Astrocyte of the hippocampus (primary cell): ENCODE measurements at regions not wholly inside any gene's neighbourhood (a gene's known extent, or its start where the extent isn't known, plus 50 kb on each side); places are given as distances from the start of the nearest gene placed in this dataset.
"Not testable (repeated sequence)": the region's sequence is repeated elsewhere in the genome, so short reads cannot be mapped to it uniquely, and the experiment has no call there.

Experiments
- DNase-seq: peaks from one replicate; pipeline ENCODE4 v3.0.0; 2011; ENCODE audit warnings: low read depth, low spot score

DNA sequence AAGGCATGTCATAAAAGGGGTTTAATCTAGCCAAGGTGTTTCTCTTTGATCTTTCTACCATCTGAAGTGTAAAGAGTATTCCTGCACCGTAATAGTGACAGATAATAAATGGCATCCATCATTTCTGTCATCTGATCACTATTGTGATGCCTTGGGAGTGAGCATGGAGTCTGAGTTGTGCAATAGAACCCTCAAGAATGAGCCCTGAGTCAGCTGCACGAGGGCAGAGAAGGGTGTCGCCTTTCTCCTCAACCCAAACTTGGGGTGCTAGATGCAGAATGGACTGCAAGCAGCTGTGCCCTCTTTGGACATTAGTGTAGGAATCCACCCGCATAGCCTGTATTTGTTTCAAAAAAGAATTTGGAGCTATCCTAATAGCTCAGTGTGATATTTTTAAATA lies 115.2 kb downstream of the ZNF37A start:
- no peak for DNase-seq

GRCh38 chr10:38209748-38210147 lies 115.6 kb downstream of the ZNF37A start:
- not testable (repeated sequence) for DNase-seq

DNA sequence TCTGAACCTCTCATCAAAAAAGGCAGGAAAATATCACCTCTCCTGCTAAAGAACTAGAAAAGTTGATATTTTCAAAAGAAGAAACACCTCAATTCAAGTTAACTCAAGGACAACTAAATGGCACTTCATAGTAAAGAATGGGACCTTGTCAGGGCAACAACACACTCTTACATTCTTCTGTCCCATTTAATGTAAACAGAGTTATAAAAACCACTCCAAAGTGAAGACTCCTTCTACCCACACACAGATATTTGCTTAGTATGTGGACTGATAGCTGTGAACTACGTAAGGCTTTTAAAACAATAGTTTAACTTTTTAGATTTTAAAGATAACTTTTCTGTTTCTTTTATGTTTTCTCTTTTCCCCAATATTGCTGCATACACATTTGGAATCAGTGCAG lies 118.3 kb downstream of the ZNF37A start:
- DNase-seq, result no peak

DNA sequence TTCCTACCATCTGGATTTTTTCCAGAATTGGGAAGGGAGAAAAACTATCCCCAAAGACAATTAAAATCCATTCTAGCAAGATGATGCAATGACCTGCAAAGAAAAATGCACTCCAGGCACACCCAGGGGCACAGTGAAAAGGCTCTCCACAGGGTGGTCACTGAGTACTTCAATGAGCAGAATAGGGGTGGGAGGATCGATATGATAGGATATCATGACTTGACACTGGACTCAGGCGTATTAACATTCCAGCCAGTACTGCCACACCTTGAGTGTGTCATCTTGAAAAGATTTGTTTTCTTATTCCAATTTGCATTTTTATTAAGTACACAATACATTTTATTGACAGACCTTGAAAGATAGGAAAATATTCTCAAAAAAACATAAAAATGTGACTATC lies 132.2 kb downstream of the ZNF37A start:
- no peak for DNase-seq

GRCh38 chr10:38228394-38228793 lies 134.3 kb downstream of the ZNF37A start:
- no peak for DNase-seq

DNA sequence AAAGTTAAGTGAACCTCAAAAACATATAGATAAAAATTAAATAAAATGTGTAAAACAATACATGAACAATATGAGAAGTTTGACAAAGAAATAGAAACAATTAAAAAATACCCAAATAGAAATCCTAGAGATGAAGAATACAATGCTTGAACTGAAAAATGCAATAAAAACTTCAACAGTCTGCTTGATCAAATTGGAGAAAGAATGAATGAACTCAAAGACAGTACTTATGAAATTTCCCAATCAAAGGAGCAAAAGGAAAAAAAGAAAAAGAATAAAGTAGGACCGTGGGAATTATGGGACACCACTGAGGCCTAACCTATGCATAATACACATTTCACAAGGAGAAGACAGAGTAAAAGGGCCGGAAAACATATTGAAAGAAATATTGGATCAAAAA lies 144.3 kb downstream of the ZNF37A start:
- not testable (repeated sequence) for DNase-seq

DNA sequence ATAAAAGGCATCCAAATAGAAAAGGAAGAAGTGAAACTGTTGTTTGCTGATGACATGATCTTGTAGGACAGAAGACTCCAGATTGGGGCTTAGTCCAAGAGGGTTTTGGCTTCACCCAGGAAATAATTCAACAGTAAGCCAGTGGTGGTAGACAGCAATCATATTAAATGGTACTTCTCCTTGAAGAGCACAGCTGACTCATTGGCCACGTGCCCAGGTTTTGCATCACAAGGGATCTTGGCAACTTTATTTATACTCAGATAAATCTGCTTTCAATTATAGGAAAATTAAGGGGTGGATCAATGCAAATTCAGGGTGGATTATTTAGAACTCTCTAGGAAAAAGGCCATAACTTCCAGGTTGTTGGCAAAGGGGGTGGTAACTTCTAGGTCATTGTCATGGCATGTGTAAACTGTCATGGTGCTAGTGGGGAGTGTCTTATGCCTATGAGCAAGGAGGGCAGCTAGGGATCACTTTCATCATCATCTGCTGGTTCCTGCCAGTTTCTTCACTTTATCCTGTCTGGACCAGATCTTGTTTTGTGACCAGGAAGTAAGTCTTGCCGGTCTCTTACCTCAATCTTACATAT lies 148.0 kb downstream of the ZNF37A start:
- not testable (repeated sequence) for DNase-seq

GRCh38 chr10:38248113-38248512 lies 154.0 kb downstream of the ZNF37A start:
- not testable (repeated sequence) for DNase-seq

DNA sequence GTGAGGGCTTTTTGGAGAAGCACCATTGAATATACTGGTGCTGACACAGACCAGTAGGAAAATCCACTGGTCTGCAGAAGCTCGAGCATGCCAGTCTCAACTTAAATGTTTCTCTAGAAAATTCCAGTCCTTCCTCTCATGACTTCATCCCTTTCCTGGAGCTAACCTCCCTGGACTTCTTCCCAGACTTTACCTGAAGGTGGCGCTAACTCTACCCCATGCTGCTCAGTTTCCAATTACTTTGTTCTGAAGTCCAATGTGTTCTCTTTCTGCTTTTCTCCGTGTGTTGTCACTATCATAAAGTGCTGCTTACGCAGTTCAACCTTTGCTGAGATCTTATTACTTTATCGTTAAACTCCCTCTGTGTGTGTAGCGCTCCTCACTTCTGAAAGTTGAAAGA lies 158.4 kb downstream of the ZNF37A start:
- not testable (repeated sequence) for DNase-seq

GRCh38 chr10:38267555-38267954 lies 173.4 kb downstream of the ZNF37A start:
- DNase-seq, result not testable (repeated sequence)

- not testable (repeated sequence) for DNase-seq
Observed at GRCh38 chr10:38271031-38271430, 176.9 kb downstream of the ZNF37A start.

- DNase-seq, result not testable (repeated sequence)
Observed at GRCh38 chr10:38274879-38275278, 180.7 kb downstream of the ZNF37A start.

DNA sequence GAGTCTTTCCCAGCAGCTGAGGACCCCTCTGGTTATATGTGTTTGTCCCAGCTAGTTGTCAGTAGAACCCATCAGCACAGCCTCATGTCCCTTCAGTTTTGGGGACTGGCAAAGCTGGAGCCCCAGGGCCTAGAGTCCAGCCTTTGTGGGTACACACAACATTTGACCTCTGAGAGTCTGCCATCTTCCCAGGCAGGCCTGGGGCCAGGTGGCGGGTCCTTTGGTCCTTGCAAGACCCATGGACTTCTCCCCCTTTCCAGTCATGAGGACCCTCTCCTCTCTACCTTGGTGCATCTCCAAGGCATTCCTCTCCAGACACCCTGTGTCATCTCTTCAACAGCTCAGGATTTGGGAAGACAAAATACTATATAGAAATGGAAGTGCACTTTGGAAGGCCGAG lies 198.4 kb downstream of the ZNF37A start:
- not testable (repeated sequence) for DNase-seq

DNA sequence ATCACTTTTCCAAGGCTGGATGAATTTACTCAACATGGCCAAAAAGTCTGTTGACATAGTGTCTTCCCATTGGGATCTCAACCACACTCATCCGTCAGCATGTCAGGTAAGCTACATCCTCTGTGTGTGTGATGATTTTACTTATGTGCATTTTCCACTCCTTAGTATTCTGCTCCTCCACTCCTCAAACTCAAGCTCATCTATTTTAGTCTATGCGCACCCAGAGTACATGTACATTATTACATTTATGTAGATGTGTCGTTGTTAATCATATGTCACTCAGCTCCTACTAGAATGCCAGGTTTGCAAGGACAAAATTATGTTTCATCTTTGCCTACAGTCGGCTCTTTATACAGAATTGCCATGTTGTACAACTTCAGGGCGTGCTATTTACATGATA lies 216.0 kb downstream of the ZNF37A start:
- DNase-seq, result not testable (repeated sequence)

DNA sequence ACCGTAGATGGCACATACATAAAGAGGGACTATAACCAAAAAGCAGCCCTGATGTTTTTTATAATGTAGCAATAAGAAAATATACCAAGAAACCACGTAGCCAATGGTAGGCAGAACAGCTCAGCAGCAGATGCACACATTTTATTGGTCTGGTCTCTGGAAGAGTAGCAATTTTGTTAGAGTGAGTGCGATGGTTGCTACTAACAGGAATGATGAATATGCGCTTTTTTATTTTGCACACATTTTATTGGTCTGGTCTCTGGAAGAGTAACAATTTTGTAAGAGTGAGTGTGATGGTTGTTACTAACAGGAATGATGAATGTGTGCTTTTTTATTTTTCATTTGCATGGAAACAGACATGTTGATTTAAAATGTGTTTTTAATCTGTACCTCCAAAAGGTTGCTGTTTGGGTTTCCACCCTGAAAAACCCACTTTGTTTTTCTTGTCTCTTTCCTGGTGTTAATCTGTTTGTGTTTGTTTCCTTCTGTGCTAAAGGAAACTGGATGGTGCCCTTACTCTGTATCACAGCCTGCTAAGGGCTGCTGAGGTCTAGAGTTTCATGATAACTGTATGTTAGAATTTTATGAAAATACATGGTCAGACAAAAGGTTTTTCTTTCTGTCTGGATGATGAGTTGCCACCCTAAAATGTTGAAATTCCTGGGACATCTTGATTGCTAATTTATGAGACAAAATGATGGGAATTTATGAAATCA lies 221.1 kb downstream of the ZNF37A start:
- not testable (repeated sequence) for DNase-seq

GRCh38 chr10:38321393-38321792 lies 227.3 kb downstream of the ZNF37A start:
- DNase-seq, result not testable (repeated sequence)

DNA sequence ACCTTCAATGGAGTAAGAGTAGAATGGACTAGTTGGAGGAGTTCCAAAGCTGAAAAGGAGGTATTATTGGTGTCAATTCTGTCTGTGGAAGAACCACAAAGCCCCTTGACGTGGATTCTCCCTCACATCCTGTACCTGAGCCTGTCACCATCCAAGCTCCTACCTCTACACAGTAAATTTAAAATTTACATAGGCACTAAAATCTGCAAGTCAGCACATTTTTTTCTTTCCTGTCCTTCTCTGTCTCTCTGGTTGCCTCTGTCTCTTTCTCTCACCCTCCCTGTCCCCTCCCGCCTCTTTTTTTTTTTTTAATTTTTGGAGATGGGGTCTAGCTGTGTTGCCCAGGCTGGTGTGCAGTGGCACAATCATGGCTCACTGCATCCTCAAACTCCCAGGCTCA lies 236.2 kb downstream of the ZNF37A start:
- DNase-seq, result not testable (repeated sequence)

DNA sequence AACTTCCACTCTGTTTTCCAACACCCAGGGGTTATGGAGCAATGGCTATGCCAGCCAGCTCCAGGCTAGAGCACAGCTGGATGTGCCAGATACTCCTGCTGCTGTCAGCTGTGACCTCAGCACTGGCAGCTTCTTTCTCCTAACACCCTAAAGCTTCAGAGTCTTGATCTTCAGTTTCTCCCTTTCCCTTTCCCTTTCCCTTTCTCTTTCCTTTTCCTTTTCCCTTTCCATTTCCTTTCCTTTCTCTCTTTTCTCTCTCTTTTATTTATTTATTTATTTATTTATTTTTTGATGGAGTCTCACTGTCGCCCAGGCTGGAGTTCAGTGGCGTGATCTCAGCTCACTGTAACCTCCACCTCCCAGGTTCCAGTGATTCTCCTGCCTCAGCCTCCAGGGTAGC lies 237.0 kb downstream of the ZNF37A start:
- DNase-seq, result not testable (repeated sequence)

DNA sequence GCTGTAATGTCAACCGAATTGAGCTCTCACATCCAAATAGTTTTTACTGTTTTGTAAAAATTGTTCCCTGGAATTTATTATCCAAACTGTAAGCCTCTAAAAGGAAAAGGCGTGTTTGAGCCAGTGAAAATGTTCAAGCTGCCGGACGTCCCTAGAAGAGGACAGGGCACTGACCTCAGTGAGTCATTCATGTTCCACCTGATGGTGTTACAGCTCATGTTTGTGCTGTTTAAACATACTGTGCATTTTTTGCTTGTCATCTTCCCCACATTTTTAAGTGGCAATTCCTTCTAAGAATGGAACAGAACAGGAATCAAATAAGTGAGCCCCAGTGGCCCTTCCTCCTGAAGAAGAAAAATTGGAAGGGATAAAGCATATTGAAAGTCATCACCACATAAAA lies 239.6 kb downstream of the ZNF37A start:
- DNase-seq, result not testable (repeated sequence)

GRCh38 chr10:38350645-38351044 lies 256.5 kb downstream of the ZNF37A start:
- DNase-seq, result not testable (repeated sequence)

- DNase-seq, result peak; percentile 0
Observed at GRCh38 chr10:38354410-38354809, 260.3 kb downstream of the ZNF37A start.

DNA sequence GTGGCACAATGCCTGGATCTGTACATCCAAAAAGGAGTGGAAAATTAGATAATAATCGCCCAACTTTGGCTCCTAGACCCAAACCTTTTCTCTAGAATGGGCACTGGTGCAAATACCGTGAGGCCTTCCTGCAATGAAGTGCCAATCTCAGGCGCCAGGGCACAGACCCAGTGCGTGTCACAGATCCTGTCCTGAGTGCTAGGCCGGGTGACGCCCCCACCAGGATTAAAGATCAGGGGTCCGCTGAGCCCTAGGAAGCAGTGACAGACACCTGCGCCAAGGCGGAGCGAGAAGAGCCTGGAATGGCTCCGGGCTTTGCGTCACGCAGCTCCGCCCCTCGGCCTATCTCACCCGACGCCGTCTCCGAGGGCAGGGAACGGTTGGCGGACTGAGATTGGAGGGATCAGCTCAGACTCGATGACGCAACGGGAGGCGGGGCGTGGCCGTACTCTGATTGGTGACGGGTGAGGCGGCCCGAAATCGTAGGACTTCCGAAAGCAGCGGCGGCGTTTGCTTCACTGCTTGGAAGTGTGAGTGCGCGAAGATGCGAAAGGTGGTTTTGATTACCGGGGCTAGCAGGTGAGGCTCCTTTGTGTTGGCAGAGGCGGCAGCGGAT lies 261.9 kb downstream of the ZNF37A start:
- DNase-seq, result peak; percentile 64

DNA sequence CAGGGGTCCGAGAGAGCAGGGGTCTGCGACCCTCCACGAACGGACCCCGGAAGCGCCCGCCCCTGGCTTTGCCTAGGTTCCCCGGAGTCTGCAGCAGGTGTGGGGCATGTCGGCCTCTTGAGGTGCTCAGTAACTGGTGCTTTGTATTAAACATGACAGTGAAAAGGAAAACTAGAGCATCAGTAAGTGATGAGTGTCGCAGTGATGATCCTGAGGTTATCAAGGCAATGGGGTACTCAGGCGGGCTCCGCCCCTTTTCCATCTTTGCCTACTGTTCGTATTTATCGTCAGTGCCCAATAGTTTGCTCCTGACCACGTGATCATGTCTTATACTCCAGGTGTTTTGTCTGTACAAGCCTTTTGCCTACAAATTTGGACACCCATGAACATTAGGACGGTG lies 262.4 kb downstream of the ZNF37A start:
- peak; percentile 1 for DNase-seq
